ENCODE measurements at regions not wholly inside any gene's neighbourhood (a gene's known extent, or its start where the extent isn't known, plus 50 kb on each side); places are given as distances from the start of the nearest gene placed in this dataset.

GRCh38 chr17:83179811-83180210 lies 100.4 kb downstream of the METRNL start:
- no peak for TF ChIP-seq EZH2 (IDR thresholded peaks at IDR 0.05; ENCODE audit: insufficient read depth, poor library complexity, severe bottlenecking)
- no peak for TF ChIP-seq EZH2phosphoT487 (IDR thresholded peaks at IDR 0.05; ENCODE audit: insufficient read depth, low read depth)

Data from GM23248 (cell line).